H7 (cell line): ENCODE measurements at regions not wholly inside any gene's neighbourhood (a gene's known extent, or its start where the extent isn't known, plus 50 kb on each side); places are given as distances from the start of the nearest gene placed in this dataset.

Source experiments
- DNase-seq: peaks from one replicate; pipeline ENCODE4 v3.0.0; 2012
- H3K27me3 ChIP-seq: 2 replicates; pipeline ENCODE4 v1.6.0; 2011; ENCODE audit warnings: mild to moderate bottlenecking, low read length; ENCODE audit not compliant: control insufficient read depth, insufficient read depth
- H3K36me3 ChIP-seq: replicated peaks from 2 replicates; pipeline ENCODE4 v1.5.1; 2011; ENCODE audit warnings: low read length; ENCODE audit not compliant: control insufficient read depth, insufficient read depth
- H3K4me3 ChIP-seq: 2 replicates; pipeline ENCODE4 v1.5.1; 2011; ENCODE audit warnings: low read depth, mild to moderate bottlenecking, control low read depth, low read length, moderate library complexity; ENCODE audit not compliant: insufficient read depth

GRCh38 chr15:29433507-29434248 lies 164.1 kb upstream of the NSMCE3 start:
- no peak for DNase-seq
- H3K4me3 ChIP-seq: no peak overlapping the region
- no peaks in the 10 kb centered on the region for H3K36me3 ChIP-seq

GRCh38 chr15:29433050-29433318 lies 163.4 kb upstream of the NSMCE3 start:
- no peaks in the 10 kb centered on the region for H3K27me3 ChIP-seq
- no peak overlapping the region for H3K4me3 ChIP-seq
- DNase-seq: no peak
- H3K36me3 ChIP-seq: no peaks in the 10 kb centered on the region

More at GRCh38 chr15:29433507-29434248, 164.1 kb upstream of the NSMCE3 start:
- H3K27me3 ChIP-seq: no peaks in the 10 kb centered on the region

- Histone ChIP-seq H3K4me3 (no peak overlapping the region), H3K36me3 (no peaks in the 10 kb centered on the region), H3K27me3 (no peaks in the 10 kb centered on the region)
- no peak for DNase-seq
Measured at GRCh38 chr15:29432191-29433049, 162.8 kb upstream of the NSMCE3 start.

- no peaks in the 10 kb centered on the region for H3K36me3 ChIP-seq
- H3K4me3 ChIP-seq: no peak overlapping the region
- no peaks in the 10 kb centered on the region for H3K27me3 ChIP-seq
- no peak for DNase-seq
Measured at GRCh38 chr15:29430831-29431230, 161.2 kb upstream of the NSMCE3 start.

GRCh38 chr15:29430124-29430523 lies 160.5 kb upstream of the NSMCE3 start:
- H3K36me3 ChIP-seq: no peaks in the 10 kb centered on the region
- no peaks in the 10 kb centered on the region for H3K27me3 ChIP-seq
- DNase-seq: no peak
- no peak overlapping the region for H3K4me3 ChIP-seq

GRCh38 chr15:29429584-29429983 lies 160.0 kb upstream of the NSMCE3 start:
- H3K36me3 ChIP-seq: no peaks in the 10 kb centered on the region
- no peaks in the 10 kb centered on the region for H3K27me3 ChIP-seq
- DNase-seq: no peak
- H3K4me3 ChIP-seq: no peak overlapping the region

GRCh38 chr15:29428925-29429573 lies 159.4 kb upstream of the NSMCE3 start:
- Histone ChIP-seq H3K4me3 (no peak overlapping the region), H3K27me3 (no peaks in the 10 kb centered on the region), H3K36me3 (no peaks in the 10 kb centered on the region)
- no peak for DNase-seq

GRCh38 chr15:29425864-29426263 lies 156.2 kb upstream of the NSMCE3 start:
- DNase-seq: no peak
- Histone ChIP-seq H3K27me3 (no peaks in the 10 kb centered on the region), H3K4me3 (no peak overlapping the region), H3K36me3 (no peaks in the 10 kb centered on the region)

GRCh38 chr15:29424118-29424517 lies 154.5 kb upstream of the NSMCE3 start:
- DNase-seq: no peak
- Histone ChIP-seq H3K4me3 (no peak overlapping the region), H3K36me3 (no peaks in the 10 kb centered on the region), H3K27me3 (no peaks in the 10 kb centered on the region)

- no peaks in the 10 kb centered on the region for H3K27me3 ChIP-seq
- DNase-seq: no peak
- no peak overlapping the region for H3K4me3 ChIP-seq
- H3K36me3 ChIP-seq: no peaks in the 10 kb centered on the region
Measured at GRCh38 chr15:29422606-29423005, 153.0 kb upstream of the NSMCE3 start.

GRCh38 chr15:29420188-29420587 lies 150.6 kb upstream of the NSMCE3 start:
- Histone ChIP-seq H3K27me3 (no peaks in the 10 kb centered on the region), H3K36me3 (no peaks in the 10 kb centered on the region), H3K4me3 (no peak overlapping the region)
- peak; percentile 59 for DNase-seq

GRCh38 chr15:29418931-29419330 lies 149.3 kb upstream of the NSMCE3 start:
- no peaks in the 10 kb centered on the region for H3K36me3 ChIP-seq
- no peak overlapping the region for H3K4me3 ChIP-seq
- no peaks in the 10 kb centered on the region for H3K27me3 ChIP-seq
- no peak for DNase-seq

GRCh38 chr15:29418178-29418577 lies 148.6 kb upstream of the NSMCE3 start:
- no peak for DNase-seq
- Histone ChIP-seq H3K27me3 (no peaks in the 10 kb centered on the region), H3K4me3 (no peak overlapping the region), H3K36me3 (no peaks in the 10 kb centered on the region)

GRCh38 chr15:29411299-29411698 lies 141.7 kb upstream of the NSMCE3 start:
- Histone ChIP-seq H3K36me3 (no peaks in the 10 kb centered on the region), H3K27me3 (no peaks in the 10 kb centered on the region), H3K4me3 (no peak overlapping the region)
- no peak for DNase-seq

GRCh38 chr15:29410338-29410737 lies 140.7 kb upstream of the NSMCE3 start:
- peak; percentile 47 for DNase-seq
- no peaks in the 10 kb centered on the region for H3K27me3 ChIP-seq
- H3K36me3 ChIP-seq: no peaks in the 10 kb centered on the region
- H3K4me3 ChIP-seq: no peak overlapping the region
